GM12878 (cell line): ENCODE measurements at regions not wholly inside any gene's neighbourhood (a gene's known extent, or its start where the extent isn't known, plus 50 kb on each side); places are given as distances from the start of the nearest gene placed in this dataset.

Source experiments
- ATAC-seq: fragments of 200-7000 bp; cut with Tn5 transposase; 3 replicates; pipeline ENCODE4 v1.9.1; 2020; ENCODE audit warnings: mild to moderate bottlenecking, moderate library complexity
- BruUV-seq: library from RNA; stranded (reverse); fragments of 400-500 nt; replicated peaks from 2 replicates; lab custom pipeline; 2021; lab: Mats Ljungman, UMichigan
- CTCF ChIA-PET: fragments of 300-600 bp; sonication (Branson Sonifier 250); formaldehyde crosslinking; extraction: SDS; loops from one replicate; lab custom pipeline; 2021; ENCODE audit warnings: inconsistent platforms; lab: Yijun Ruan, JAX
- POLR2A ChIA-PET: fragments of 350-600 bp; formaldehyde crosslinking; extraction: SDS; loops from one replicate; lab custom pipeline; 2021; ENCODE audit warnings: inconsistent platforms; lab: Charles Lee
- RAD21 ChIA-PET: fragments of 300-600 bp; sonication (Branson Sonifier 250); formaldehyde crosslinking; loops from one replicate; lab custom pipeline; 2023; ENCODE audit warnings: antibody characterized with exemption; ENCODE audit not compliant: unreplicated experiment; lab: Charles Lee
- SMC1A ChIA-PET: fragments of 300-600 bp; sonication (Branson Sonifier 250); formaldehyde crosslinking; loops from one replicate; lab custom pipeline; 2023; ENCODE audit not compliant: unreplicated experiment, uncharacterized antibody; lab: Charles Lee
- DNase-seq: peaks from one replicate; pipeline ENCODE4 v3.0.0-alpha.2; 2011; ENCODE audit warnings: low read depth, low spot score
- FAIRE-seq: peaks from 3 replicates; lab custom pipeline; 2011; peaks lifted over from hg19 to GRCh38; lab: Jason Lieb, UNC
- H2AFZ ChIP-seq: 2 replicates; pipeline ENCODE4 v1.6.0; 2011; ENCODE audit warnings: low read depth, low read length, control low read depth; ENCODE audit not compliant: control insufficient read depth
- H3K27ac ChIP-seq: 2 replicates; pipeline ENCODE4 v1.5.1; 2011; ENCODE audit warnings: control low read depth; ENCODE audit not compliant: control insufficient read depth, insufficient read depth
- H3K27me3 ChIP-seq, 2 experiments: replicated peaks in 1 of 2; 2 replicates each; pipeline versions ENCODE4 v1.6.0 to v1.6.1; 2011; ENCODE audit warnings: low read length in 1 of 2; ENCODE audit not compliant: control insufficient read depth in 2 of 2, insufficient read depth in 2 of 2
- H3K36me3 ChIP-seq, 2 experiments: 2 replicates each; pipeline ENCODE4 v1.5.1; 2011; ENCODE audit warnings: low read length in 1 of 2; ENCODE audit not compliant: control insufficient read depth in 2 of 2, insufficient read depth in 2 of 2
- H3K4me1 ChIP-seq: 2 replicates; pipeline ENCODE4 v1.6.1; 2011; ENCODE audit warnings: mild to moderate bottlenecking, low read length, moderate library complexity, mixed read lengths; ENCODE audit not compliant: control insufficient read depth, insufficient read depth
- H3K4me2 ChIP-seq: 2 replicates; pipeline ENCODE4 v1.6.0; 2011; ENCODE audit warnings: control low read depth; ENCODE audit not compliant: control insufficient read depth, insufficient read depth
- H3K4me3 ChIP-seq: fragments of 200-600 bp; sonication (generic); 2 replicates; pipeline ENCODE4 v1.5.1; 2016
- H3K79me2 ChIP-seq: 2 replicates; pipeline ENCODE4 v1.6.0; 2011; ENCODE audit warnings: low read length; ENCODE audit not compliant: control insufficient read depth, insufficient read depth
- H3K9ac ChIP-seq: 2 replicates; pipeline ENCODE4 v1.8.0; 2011; ENCODE audit warnings: low read length, control low read depth, mixed read lengths; ENCODE audit not compliant: control insufficient read depth, insufficient read depth
- H3K9me3 ChIP-seq: replicated peaks from 3 replicates; pipeline ENCODE4 v1.5.1; 2011; ENCODE audit warnings: mild to moderate bottlenecking, low read length; ENCODE audit not compliant: control insufficient read depth, insufficient read depth
- H4K20me1 ChIP-seq: 2 replicates; pipeline ENCODE4 v1.6.0; 2011; ENCODE audit not compliant: control insufficient read depth, insufficient read depth
- ETV6 ChIP-seq, 2 experiments: fragments of 450-650 bp in 1 of 2; IDR thresholded peaks in 1 of 2; conservative IDR thresholded peaks in 1 of 2; 2 replicates each; pipeline ENCODE4 v1.6.1; 2014; ENCODE audit warnings: antibody characterized with exemption in 1 of 2, borderline replicate concordance in 1 of 2, low read depth in 1 of 2, mild to moderate bottlenecking in 1 of 2, moderate library complexity in 1 of 2
- FOS ChIP-seq: IDR thresholded peaks from 3 replicates; pipeline ENCODE4 v1.6.1; 2011; ENCODE audit warnings: borderline replicate concordance; ENCODE audit not compliant: insufficient read length; ENCODE audit errors: extremely low read depth
- GATAD2B ChIP-seq: fragments of 450-650 bp; conservative IDR thresholded peaks from 2 replicates; pipeline ENCODE4 v1.6.1; 2017; ENCODE audit warnings: low read depth, mild to moderate bottlenecking, moderate library complexity
- IKZF2 ChIP-seq, 2 experiments: fragments of 450-650 bp; IDR thresholded peaks; 2 replicates each; pipeline ENCODE4 v1.6.1; 2017; ENCODE audit warnings: mild to moderate bottlenecking in 2 of 2, moderate library complexity in 2 of 2
- MEF2B ChIP-seq: fragments of 450-650 bp; IDR thresholded peaks from 2 replicates; pipeline ENCODE4 v1.6.1; 2018; ENCODE audit warnings: mild to moderate bottlenecking, moderate library complexity; ENCODE audit not compliant: partially characterized antibody, poor library complexity, severe bottlenecking
- NBN ChIP-seq: fragments of 450-650 bp; IDR thresholded peaks from 2 replicates; pipeline ENCODE4 v1.6.1; 2016
- PAX5 ChIP-seq: IDR thresholded peaks from 2 replicates; pipeline ENCODE4 v1.6.1; 2011; ENCODE audit warnings: low read depth, low read length, borderline replicate concordance
- POLR2A ChIP-seq: IDR thresholded peaks from 2 replicates; pipeline ENCODE4 v1.6.1; 2011; ENCODE audit warnings: low read depth, mild to moderate bottlenecking, low read length
- SIX5 ChIP-seq: IDR thresholded peaks from 2 replicates; pipeline ENCODE4 v1.6.1; 2011; ENCODE audit warnings: mild to moderate bottlenecking, low read depth, low read length, moderate library complexity; ENCODE audit not compliant: severe bottlenecking
- SUPT20H ChIP-seq: IDR thresholded peaks from 2 replicates; pipeline ENCODE4 v1.6.1; 2011; ENCODE audit warnings: low read depth, mild to moderate bottlenecking, low read length, moderate library complexity, borderline replicate concordance; ENCODE audit not compliant: control insufficient read depth
- ZNF622 ChIP-seq: fragments of 450-650 bp; IDR thresholded peaks from 2 replicates; pipeline ENCODE4 v1.6.1; 2017; ENCODE audit warnings: mild to moderate bottlenecking, inconsistent platforms
- WGBS: methylation state at CpG from one replicate; pipeline ENCODE4 v1.1.6; 2016; ENCODE audit warnings: low lambda C conversion rate; ENCODE audit not compliant: insufficient replicate concordance, insufficient coverage; ENCODE audit errors: missing lambda C conversion rate; 5-methylcytosine and 5-hydroxymethylcytosine counted together
- in situ Hi-C: fragments of 300-500 bp; cut with MboI; formaldehyde crosslinking; loops from 9 replicates; pipeline ENCODE4 v1.14.3; 2018; ENCODE audit warnings: mixed read lengths
- intact Hi-C: fragments of 100-400 bp; cut with micrococcal nuclease; formaldehyde crosslinking; loops from one replicate; pipeline ENCODE4 v1.14.2; 2022; ENCODE audit not compliant: unreplicated experiment
- TF ChIP-seq, protein P1 (sequence below): fragments of 450-650 bp; IDR thresholded peaks from 2 replicates; pipeline ENCODE4 v1.6.1; 2016; ENCODE audit warnings: mild to moderate bottlenecking
- TF ChIP-seq, protein P2 (sequence below): fragments of 450-650 bp; IDR thresholded peaks from 2 replicates; pipeline ENCODE4 v1.6.1; 2014; ENCODE audit warnings: mild to moderate bottlenecking

DNA sequence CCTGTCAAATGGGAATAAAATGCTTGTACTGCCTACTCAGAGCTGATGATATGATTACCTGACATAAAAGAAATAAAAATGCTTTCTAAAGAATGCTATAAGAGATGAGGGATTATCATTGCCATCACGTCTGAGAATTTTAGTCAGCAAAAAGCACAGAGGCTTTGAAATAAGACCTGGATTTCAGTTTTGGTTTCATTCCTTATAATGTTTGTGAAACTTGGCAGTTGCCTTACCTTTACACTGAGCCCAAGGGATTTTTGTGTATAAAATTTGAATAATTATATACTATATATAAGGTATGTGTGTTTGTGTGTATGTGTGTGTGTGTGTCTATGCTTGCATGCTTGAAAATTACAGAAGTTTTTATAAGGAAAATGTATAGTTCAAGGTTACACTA lies 634.8 kb upstream of the BCHE start:
- FAIRE-seq = no peak
- ATAC-seq = peak; percentile 73
- Histone ChIP-seq H3K4me1 (no peaks in the 10 kb centered on the region), H3K4me3 (no peak overlapping the region), H3K79me2 (no peaks in the 10 kb centered on the region), H3K4me2 (no peak overlapping the region), H2AFZ (no peak overlapping the region), H3K27ac (no peak overlapping the region), H4K20me1 (no peaks in the 10 kb centered on the region), H3K9ac (no peak overlapping the region), H3K27me3 (no peaks in the 10 kb centered on the region), H3K36me3 (no peaks in the 10 kb centered on the region), H3K9me3 (no peaks in the 10 kb centered on the region)
- ChIA-PET SMC1A (interaction anchor here (1.2 kb wide), 1 partner anchor 15 kb away, joined by 4 read pairs; no protein-coding TSS in a partner anchor), RAD21 (no interaction called here), POLR2A (interaction anchor here (0.5 kb wide), 1 partner anchor 1323 kb away, joined by 3 read pairs; no protein-coding TSS in a partner anchor), CTCF (no interaction called here)
- TF ChIP-seq FOS = no peak
- TF ChIP-seq GATAD2B = no peak
- no peak for TF ChIP-seq MEF2B
- TF ChIP-seq NBN = no peak
- TF ChIP-seq PAX5 = no peak
- no peak for TF ChIP-seq ZNF622
- no peak for TF ChIP-seq SUPT20H
- no peak for TF ChIP-seq IKZF2 (IDR thresholded peaks at IDR 0.05)
- 0% methylated on average over 1 of the region's 1 CpG for WGBS
- in situ Hi-C loops = no loop called here
- no TSS peak for BruUV-seq
- intact Hi-C loops = no loop called here
- DNase-seq = no peak

DNA sequence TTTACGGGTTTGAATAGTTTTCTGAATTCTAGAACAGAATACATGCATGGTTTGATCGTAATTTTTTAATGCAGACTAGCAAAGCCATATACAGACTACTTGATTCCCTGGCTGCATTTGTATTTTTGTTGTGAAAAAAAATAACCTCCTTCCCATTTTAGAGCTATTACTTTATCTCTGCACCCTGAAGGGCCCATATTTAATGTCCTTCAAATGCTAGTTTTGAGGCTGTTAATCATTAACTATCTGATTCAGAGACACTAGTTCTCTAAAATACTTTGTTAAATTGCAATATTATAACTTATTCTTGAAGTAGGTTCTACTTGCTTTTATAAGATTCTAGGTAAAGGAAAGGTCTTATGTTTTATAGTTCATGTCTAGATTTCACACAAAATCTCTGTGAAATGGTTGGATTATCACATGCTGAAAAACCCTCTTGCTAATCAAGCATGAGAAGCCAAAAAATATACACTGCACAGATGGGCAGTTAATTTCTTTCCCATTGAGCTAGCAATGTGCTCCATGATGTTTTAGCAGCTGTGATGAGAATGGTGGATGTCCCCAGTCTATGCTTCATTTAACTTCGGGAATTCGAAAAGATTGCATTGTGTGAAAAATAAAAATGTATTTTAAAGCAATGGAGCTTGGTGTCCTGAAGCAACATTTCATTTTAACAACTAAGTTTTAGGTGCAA lies 634.0 kb upstream of the BCHE start:
- intact Hi-C loops (no loop called here), in situ Hi-C loops (no loop called here)
- H3K4me3 ChIP-seq = no peak overlapping the region
- FAIRE-seq (no peak), DNase-seq (no peak), ATAC-seq (no peak)
- 20% methylated on average over 4 of the region's 4 CpGs for WGBS
- no peaks in the 10 kb centered on the region for H3K79me2 ChIP-seq
- H3K4me2 ChIP-seq = no peak overlapping the region
- no peaks in the 10 kb centered on the region for H3K36me3 ChIP-seq
- H3K27ac ChIP-seq = no peak overlapping the region
- no peaks in the 10 kb centered on the region for H4K20me1 ChIP-seq
- RAD21 ChIA-PET = no interaction called here
- H3K4me1 ChIP-seq = no peaks in the 10 kb centered on the region
- CTCF ChIA-PET = no interaction called here
- SMC1A ChIA-PET = interaction anchor here (0.6 to 0.8 kb wide), 2 partner anchors 367 to 1278 kb away, joined by 3 read pairs; no protein-coding TSS in a partner anchor
- no TSS peak for BruUV-seq
- POLR2A ChIA-PET = interaction anchor here (0.5 kb wide), 1 partner anchor 1322 kb away, joined by 3 read pairs; no protein-coding TSS in a partner anchor
- H3K9ac ChIP-seq = no peak overlapping the region
- no peaks in the 10 kb centered on the region for H3K9me3 ChIP-seq
- H3K27me3 ChIP-seq = no peaks in the 10 kb centered on the region
- no peak overlapping the region for H2AFZ ChIP-seq
- TF ChIP-seq SIX5 = no peak
- TF ChIP-seq, protein P1, sequence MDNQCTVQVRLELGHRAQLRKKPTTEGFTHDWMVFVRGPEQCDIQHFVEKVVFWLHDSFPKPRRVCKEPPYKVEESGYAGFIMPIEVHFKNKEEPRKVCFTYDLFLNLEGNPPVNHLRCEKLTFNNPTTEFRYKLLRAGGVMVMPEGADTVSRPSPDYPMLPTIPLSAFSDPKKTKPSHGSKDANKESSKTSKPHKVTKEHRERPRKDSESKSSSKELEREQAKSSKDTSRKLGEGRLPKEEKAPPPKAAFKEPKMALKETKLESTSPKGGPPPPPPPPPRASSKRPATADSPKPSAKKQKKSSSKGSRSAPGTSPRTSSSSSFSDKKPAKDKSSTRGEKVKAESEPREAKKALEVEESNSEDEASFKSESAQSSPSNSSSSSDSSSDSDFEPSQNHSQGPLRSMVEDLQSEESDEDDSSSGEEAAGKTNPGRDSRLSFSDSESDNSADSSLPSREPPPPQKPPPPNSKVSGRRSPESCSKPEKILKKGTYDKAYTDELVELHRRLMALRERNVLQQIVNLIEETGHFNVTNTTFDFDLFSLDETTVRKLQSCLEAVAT = no peak
- TF ChIP-seq POLR2A = no peak
- no peak for TF ChIP-seq ETV6 (conservative IDR thresholded peaks at IDR 0.05 in 1 of 2, IDR thresholded peaks at IDR 0.05 in 1 of 2; ENCODE audit: borderline replicate concordance in 1 of 2, low read depth in 1 of 2)
- TF ChIP-seq, protein P2, sequence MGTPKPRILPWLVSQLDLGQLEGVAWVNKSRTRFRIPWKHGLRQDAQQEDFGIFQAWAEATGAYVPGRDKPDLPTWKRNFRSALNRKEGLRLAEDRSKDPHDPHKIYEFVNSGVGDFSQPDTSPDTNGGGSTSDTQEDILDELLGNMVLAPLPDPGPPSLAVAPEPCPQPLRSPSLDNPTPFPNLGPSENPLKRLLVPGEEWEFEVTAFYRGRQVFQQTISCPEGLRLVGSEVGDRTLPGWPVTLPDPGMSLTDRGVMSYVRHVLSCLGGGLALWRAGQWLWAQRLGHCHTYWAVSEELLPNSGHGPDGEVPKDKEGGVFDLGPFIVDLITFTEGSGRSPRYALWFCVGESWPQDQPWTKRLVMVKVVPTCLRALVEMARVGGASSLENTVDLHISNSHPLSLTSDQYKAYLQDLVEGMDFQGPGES = no peak
